HCT116 (cell line): ENCODE measurements at regions not wholly inside any gene's neighbourhood (a gene's known extent, or its start where the extent isn't known, plus 50 kb on each side); places are given as distances from the start of the nearest gene placed in this dataset.

Experiments
- POLR2A ChIP-seq: IDR thresholded peaks from 2 replicates; pipeline ENCODE4 v1.7.0; 2011; ENCODE audit warnings: borderline replicate concordance; ENCODE audit not compliant: insufficient read depth, insufficient read length; ENCODE audit errors: extremely low read depth
- POLR2AphosphoS5 ChIP-seq: IDR thresholded peaks from 2 replicates; pipeline ENCODE4 v1.6.1; 2011; ENCODE audit warnings: mild to moderate bottlenecking, low read depth, low read length, moderate library complexity

DNA sequence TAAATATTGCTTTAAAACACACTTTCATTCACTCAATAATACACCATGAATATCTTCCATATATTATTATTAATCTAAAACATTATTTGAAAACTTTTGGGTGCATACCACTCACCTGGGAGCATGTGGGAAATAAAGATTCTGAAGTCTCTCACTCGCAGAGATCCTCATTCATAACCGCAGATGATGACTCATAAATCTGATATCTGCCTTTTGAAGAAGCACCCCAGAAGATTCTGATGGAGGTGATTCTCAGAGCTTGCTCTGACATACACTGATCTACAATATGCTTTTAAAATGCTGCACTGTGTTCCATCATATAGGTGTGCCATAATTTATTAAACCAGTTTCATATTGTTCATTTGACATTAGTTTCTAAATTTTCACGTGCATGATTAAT lies 135.0 kb upstream of the SGK1 start:
- TF ChIP-seq POLR2A (no peak), POLR2AphosphoS5 (no peak)
